ENCODE measurements at regions not wholly inside any gene's neighbourhood (a gene's known extent, or its start where the extent isn't known, plus 50 kb on each side); places are given as distances from the start of the nearest gene placed in this dataset.
"Not testable (repeated sequence)": the region's sequence is repeated elsewhere in the genome, so short reads cannot be mapped to it uniquely, and the experiment has no call there.

- H3K9me3 ChIP-seq: no peaks in the 10 kb centered on the region
- no peaks in the 10 kb centered on the region for H3K27me3 ChIP-seq
- no peaks in the 10 kb centered on the region for H3K4me1 ChIP-seq
- H3K4me3 ChIP-seq: no peak overlapping the region
- H3K36me3 ChIP-seq: no peaks in the 10 kb centered on the region
- TF ChIP-seq POLR2A (IDR thresholded peaks at IDR 0.05): no peak
- TF ChIP-seq, protein P1, sequence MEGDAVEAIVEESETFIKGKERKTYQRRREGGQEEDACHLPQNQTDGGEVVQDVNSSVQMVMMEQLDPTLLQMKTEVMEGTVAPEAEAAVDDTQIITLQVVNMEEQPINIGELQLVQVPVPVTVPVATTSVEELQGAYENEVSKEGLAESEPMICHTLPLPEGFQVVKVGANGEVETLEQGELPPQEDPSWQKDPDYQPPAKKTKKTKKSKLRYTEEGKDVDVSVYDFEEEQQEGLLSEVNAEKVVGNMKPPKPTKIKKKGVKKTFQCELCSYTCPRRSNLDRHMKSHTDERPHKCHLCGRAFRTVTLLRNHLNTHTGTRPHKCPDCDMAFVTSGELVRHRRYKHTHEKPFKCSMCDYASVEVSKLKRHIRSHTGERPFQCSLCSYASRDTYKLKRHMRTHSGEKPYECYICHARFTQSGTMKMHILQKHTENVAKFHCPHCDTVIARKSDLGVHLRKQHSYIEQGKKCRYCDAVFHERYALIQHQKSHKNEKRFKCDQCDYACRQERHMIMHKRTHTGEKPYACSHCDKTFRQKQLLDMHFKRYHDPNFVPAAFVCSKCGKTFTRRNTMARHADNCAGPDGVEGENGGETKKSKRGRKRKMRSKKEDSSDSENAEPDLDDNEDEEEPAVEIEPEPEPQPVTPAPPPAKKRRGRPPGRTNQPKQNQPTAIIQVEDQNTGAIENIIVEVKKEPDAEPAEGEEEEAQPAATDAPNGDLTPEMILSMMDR (IDR thresholded peaks at IDR 0.05): no peak
- H3K27ac ChIP-seq: no peak overlapping the region
- intact Hi-C loops (cut with DNase I; ENCODE audit: low total_unique reads): no loop called here
- no peak for DNase-seq
These were observed 797.9 kb upstream of the SLC35B3 start for GRCh38 chr6:9233226-9233625.

- Histone ChIP-seq H3K27me3 (no peaks in the 10 kb centered on the region), H3K27ac (no peak overlapping the region), H3K36me3 (no peaks in the 10 kb centered on the region), H3K4me3 (no peak overlapping the region), H3K9me3 (no peaks in the 10 kb centered on the region), H3K4me1 (no peaks in the 10 kb centered on the region)
- no peak for DNase-seq
- intact Hi-C loops (cut with DNase I; ENCODE audit: low total_unique reads): no loop called here
- TF ChIP-seq, protein P1 (IDR thresholded peaks at IDR 0.05): no peak
- no peak for TF ChIP-seq POLR2A (IDR thresholded peaks at IDR 0.05)
These were observed 790.1 kb upstream of the SLC35B3 start for GRCh38 chr6:9225441-9225871.

GRCh38 chr6:9224539-9224938 lies 789.2 kb upstream of the SLC35B3 start:
- no peak for DNase-seq
- Histone ChIP-seq H3K27me3 (no peaks in the 10 kb centered on the region), H3K4me1 (no peaks in the 10 kb centered on the region), H3K27ac (no peak overlapping the region), H3K4me3 (no peak overlapping the region), H3K9me3 (no peaks in the 10 kb centered on the region), H3K36me3 (no peaks in the 10 kb centered on the region)
- intact Hi-C loops (cut with DNase I; ENCODE audit: low total_unique reads): no loop called here
- TF ChIP-seq, protein P1 (IDR thresholded peaks at IDR 0.05): no peak
- no peak for TF ChIP-seq POLR2A (IDR thresholded peaks at IDR 0.05)

- DNase-seq; H3K36me3 ChIP-seq; H3K9me3 ChIP-seq; H3K4me1 ChIP-seq; H3K27ac ChIP-seq; intact Hi-C loops (cut with DNase I; ENCODE audit: low total_unique reads); H3K4me3 ChIP-seq; H3K27me3 ChIP-seq: not testable (repeated sequence)
These were observed 778.4 kb upstream of the SLC35B3 start for GRCh38 chr6:9213717-9214116.

DNA sequence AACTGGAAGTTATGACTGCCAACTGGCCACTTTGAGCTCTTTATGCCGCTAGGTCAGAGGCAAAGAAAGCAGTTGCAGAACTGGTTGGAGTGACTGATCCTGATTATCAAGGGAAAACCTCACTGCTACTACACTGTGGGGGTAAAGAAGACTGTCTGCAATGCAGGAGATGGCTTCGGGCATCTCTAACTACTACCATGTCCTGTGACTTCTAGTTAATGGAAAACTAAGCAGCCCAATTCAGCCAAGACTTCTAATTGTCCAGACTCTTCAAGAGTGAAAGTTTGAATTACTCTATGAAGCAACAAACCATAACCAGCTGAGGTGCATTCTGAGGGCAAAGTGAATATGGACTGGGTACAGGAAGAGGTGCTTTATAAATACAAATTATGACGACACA lies 773.6 kb upstream of the SLC35B3 start:
- H3K27me3 ChIP-seq: no peaks in the 10 kb centered on the region
- intact Hi-C loops (cut with DNase I; ENCODE audit: low total_unique reads): no loop called here
- no peaks in the 10 kb centered on the region for H3K36me3 ChIP-seq
- H3K4me3 ChIP-seq: no peak overlapping the region
- H3K9me3 ChIP-seq: peaks cover 0 to 2% of the 10 kb centered on the region in 2 donors
- no peak for TF ChIP-seq POLR2A (IDR thresholded peaks at IDR 0.05)
- TF ChIP-seq, protein P1 (IDR thresholded peaks at IDR 0.05): no peak
- no peak overlapping the region for H3K27ac ChIP-seq
- no peaks in the 10 kb centered on the region for H3K4me1 ChIP-seq
- DNase-seq: no peak

DNA sequence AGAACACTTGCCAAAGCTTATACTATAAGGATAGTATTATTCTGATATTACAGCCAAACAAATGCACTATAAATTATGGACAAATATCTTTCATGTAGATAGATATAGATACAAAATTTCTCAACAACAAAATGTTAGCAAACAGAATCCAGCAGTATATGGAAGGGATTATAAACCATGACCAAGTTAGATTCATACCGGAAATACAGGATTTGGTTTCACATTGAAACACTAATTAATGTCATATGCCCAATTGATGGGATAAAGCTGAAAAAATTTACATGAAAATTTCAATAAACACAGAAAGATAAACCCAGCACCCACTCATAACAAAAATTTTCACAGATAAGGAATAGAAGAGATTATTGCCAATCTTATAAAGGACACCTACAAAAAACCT lies 770.3 kb upstream of the SLC35B3 start:
- Histone ChIP-seq H3K4me3 (no peak overlapping the region), H3K4me1 (no peaks in the 10 kb centered on the region), H3K9me3 (peaks cover 0 to 2% of the 10 kb centered on the region in 2 donors), H3K36me3 (no peaks in the 10 kb centered on the region), H3K27ac (no peak overlapping the region), H3K27me3 (no peaks in the 10 kb centered on the region)
- TF ChIP-seq, protein P1 (IDR thresholded peaks at IDR 0.05): no peak
- TF ChIP-seq POLR2A (IDR thresholded peaks at IDR 0.05): no peak
- intact Hi-C loops (cut with DNase I; ENCODE audit: low total_unique reads): no loop called here
- no peak for DNase-seq

Data from uterus (tissue), 3 donors.